ENCODE measurements at regions not wholly inside any gene's neighbourhood (a gene's known extent, or its start where the extent isn't known, plus 50 kb on each side); places are given as distances from the start of the nearest gene placed in this dataset.

GRCh38 chr5:8320244-8320643 lies 451.3 kb downstream of the MTRR start:
- Histone ChIP-seq H3K9ac (ENCODE audit: extremely low read depth, low read length, poor library complexity, severe bottlenecking) (no peak overlapping the region), H3K4me1 (ENCODE audit: control insufficient read depth, insufficient read depth, low read length) (no peaks in the 10 kb centered on the region), H3K27me3 (ENCODE audit: control insufficient read depth, insufficient read depth, low read length, poor library complexity, severe bottlenecking) (no peaks in the 10 kb centered on the region), H3K9me3 (ENCODE audit: control insufficient read depth, low read length) (no peaks in the 10 kb centered on the region), H3K36me3 (ENCODE audit: control insufficient read depth, insufficient read depth, low read length) (no peaks in the 10 kb centered on the region), H3K27ac (ENCODE audit: low read depth, low read length) (no peak overlapping the region), H3K4me3 (ENCODE audit: low read length) (no peak overlapping the region)
- H3K27ac Mint-ChIP-seq = no peak overlapping the region
- no peak for DNase-seq
- peaks cover 2% of the 10 kb centered on the region for H3K27me3 Mint-ChIP-seq (ENCODE audit: insufficient read depth)
- no peaks in the 10 kb centered on the region for H3K36me3 Mint-ChIP-seq (ENCODE audit: low read depth)
- H3K4me3 Mint-ChIP-seq = no peak overlapping the region
- no peaks in the 10 kb centered on the region for H3K4me1 Mint-ChIP-seq
- no peaks in the 10 kb centered on the region for H3K9me3 Mint-ChIP-seq
- TF ChIP-seq, protein P1, sequence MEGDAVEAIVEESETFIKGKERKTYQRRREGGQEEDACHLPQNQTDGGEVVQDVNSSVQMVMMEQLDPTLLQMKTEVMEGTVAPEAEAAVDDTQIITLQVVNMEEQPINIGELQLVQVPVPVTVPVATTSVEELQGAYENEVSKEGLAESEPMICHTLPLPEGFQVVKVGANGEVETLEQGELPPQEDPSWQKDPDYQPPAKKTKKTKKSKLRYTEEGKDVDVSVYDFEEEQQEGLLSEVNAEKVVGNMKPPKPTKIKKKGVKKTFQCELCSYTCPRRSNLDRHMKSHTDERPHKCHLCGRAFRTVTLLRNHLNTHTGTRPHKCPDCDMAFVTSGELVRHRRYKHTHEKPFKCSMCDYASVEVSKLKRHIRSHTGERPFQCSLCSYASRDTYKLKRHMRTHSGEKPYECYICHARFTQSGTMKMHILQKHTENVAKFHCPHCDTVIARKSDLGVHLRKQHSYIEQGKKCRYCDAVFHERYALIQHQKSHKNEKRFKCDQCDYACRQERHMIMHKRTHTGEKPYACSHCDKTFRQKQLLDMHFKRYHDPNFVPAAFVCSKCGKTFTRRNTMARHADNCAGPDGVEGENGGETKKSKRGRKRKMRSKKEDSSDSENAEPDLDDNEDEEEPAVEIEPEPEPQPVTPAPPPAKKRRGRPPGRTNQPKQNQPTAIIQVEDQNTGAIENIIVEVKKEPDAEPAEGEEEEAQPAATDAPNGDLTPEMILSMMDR (conservative IDR thresholded peaks at IDR 0.05) = no peak

GRCh38 chr5:8321272-8321671 lies 452.3 kb downstream of the MTRR start:
- 88% methylated on average over 1 of the region's 1 CpG; no CpG with 5 or more reads in 1 of the 2 experiments for WGBS, 2 experiments (ENCODE audit: insufficient coverage in 1 of 2, insufficient read length in 1 of 2)
- TF ChIP-seq, protein P1 (conservative IDR thresholded peaks at IDR 0.05) = no peak
- Mint-ChIP-seq H3K27me3 (ENCODE audit: insufficient read depth) (no peaks in the 10 kb centered on the region), H3K36me3 (ENCODE audit: low read depth) (no peaks in the 10 kb centered on the region), H3K27ac (no peak overlapping the region), H3K4me1 (no peaks in the 10 kb centered on the region), H3K9me3 (no peaks in the 10 kb centered on the region), H3K4me3 (no peak overlapping the region)
- Histone ChIP-seq H3K9ac (ENCODE audit: extremely low read depth, low read length, poor library complexity, severe bottlenecking) (no peak overlapping the region), H3K4me1 (ENCODE audit: control insufficient read depth, insufficient read depth, low read length) (no peaks in the 10 kb centered on the region), H3K36me3 (ENCODE audit: control insufficient read depth, insufficient read depth, low read length) (no peaks in the 10 kb centered on the region), H3K4me3 (ENCODE audit: low read length) (no peak overlapping the region), H3K27me3 (ENCODE audit: control insufficient read depth, insufficient read depth, low read length, poor library complexity, severe bottlenecking) (no peaks in the 10 kb centered on the region), H3K27ac (ENCODE audit: low read depth, low read length) (no peak overlapping the region), H3K9me3 (ENCODE audit: control insufficient read depth, low read length) (no peaks in the 10 kb centered on the region)
- no peak for DNase-seq

DNA sequence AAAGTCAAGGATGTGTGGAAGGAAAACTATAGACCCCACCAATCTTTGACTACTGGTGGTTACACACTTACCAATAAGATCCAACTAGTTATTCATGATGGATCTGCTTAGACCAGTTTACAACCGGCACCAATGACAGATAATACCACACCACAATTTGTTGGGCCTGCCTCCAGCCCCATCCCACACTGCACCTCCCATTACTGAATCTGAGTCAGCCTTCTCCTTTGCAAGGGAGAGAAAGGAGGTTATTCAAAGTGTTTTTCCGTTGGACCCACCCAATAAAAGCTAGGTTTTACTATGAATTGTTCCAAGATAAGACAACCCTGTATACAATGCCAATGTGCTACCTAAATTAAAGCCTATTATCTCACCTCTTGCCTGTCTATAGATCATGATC lies 453.5 kb downstream of the MTRR start:
- Histone ChIP-seq H3K9me3 (ENCODE audit: control insufficient read depth, low read length) (no peaks in the 10 kb centered on the region), H3K9ac (ENCODE audit: extremely low read depth, low read length, poor library complexity, severe bottlenecking) (no peak overlapping the region), H3K27ac (ENCODE audit: low read depth, low read length) (no peak overlapping the region), H3K27me3 (ENCODE audit: control insufficient read depth, insufficient read depth, low read length, poor library complexity, severe bottlenecking) (no peaks in the 10 kb centered on the region), H3K4me1 (ENCODE audit: control insufficient read depth, insufficient read depth, low read length) (no peaks in the 10 kb centered on the region), H3K36me3 (ENCODE audit: control insufficient read depth, insufficient read depth, low read length) (no peaks in the 10 kb centered on the region), H3K4me3 (ENCODE audit: low read length) (no peak overlapping the region)
- Mint-ChIP-seq H3K27ac (no peak overlapping the region), H3K4me3 (no peak overlapping the region), H3K9me3 (no peaks in the 10 kb centered on the region), H3K27me3 (ENCODE audit: insufficient read depth) (no peaks in the 10 kb centered on the region), H3K36me3 (ENCODE audit: low read depth) (no peaks in the 10 kb centered on the region), H3K4me1 (peaks cover 9% of the 10 kb centered on the region)
- no peak for DNase-seq
- TF ChIP-seq, protein P1 (conservative IDR thresholded peaks at IDR 0.05) = no peak
- 77 to 100% methylated on average over 1 to 2 of the region's 2 CpGs for WGBS, 2 experiments (ENCODE audit: insufficient coverage in 1 of 2, insufficient read length in 1 of 2)

Measured in endodermal cell (in vitro differentiated cells).